IMR-90 (cell line): ENCODE measurements at regions not wholly inside any gene's neighbourhood (a gene's known extent, or its start where the extent isn't known, plus 50 kb on each side); places are given as distances from the start of the nearest gene placed in this dataset.

Source experiments
- CTCF ChIP-seq: conservative IDR thresholded peaks from 2 replicates; pipeline ENCODE4 v1.5.1; 2012; ENCODE audit warnings: mild to moderate bottlenecking, low read depth, low read length, improper control_type of control experiment
- MXI1 ChIP-seq: IDR thresholded peaks from 2 replicates; pipeline ENCODE4 v1.6.1; 2012; ENCODE audit warnings: low read depth, mild to moderate bottlenecking, low read length, moderate library complexity, borderline replicate concordance

GRCh38 chr2:4895371-4895770, 796.8 kb upstream of the SOX11 start:
- TF ChIP-seq CTCF (no peak), MXI1 (no peak)
